Activated naive CD4-positive, alpha-beta T cell treated with anti-CD3 and anti-CD28 coated beads, Interleukin-2, amount 50 U/mL, for 24 hours (primary cell): ENCODE measurements at regions not wholly inside any gene's neighbourhood (a gene's known extent, or its start where the extent isn't known, plus 50 kb on each side); places are given as distances from the start of the nearest gene placed in this dataset.

Experiments used
- H3K27ac Mint-ChIP-seq: one replicate; pipeline ENCODE4 v1.8.0; 2021; ENCODE audit warnings: mild to moderate bottlenecking, mixed read lengths
- H3K27me3 Mint-ChIP-seq: one replicate; pipeline ENCODE4 v1.8.0; 2021; ENCODE audit warnings: mixed read lengths
- H3K36me3 Mint-ChIP-seq: one replicate; pipeline ENCODE4 v1.8.0; 2021; ENCODE audit warnings: mixed read lengths
- H3K4me1 Mint-ChIP-seq: one replicate; pipeline ENCODE4 v1.8.0; 2021; ENCODE audit warnings: mixed read lengths
- H3K4me3 Mint-ChIP-seq: one replicate; pipeline ENCODE4 v1.8.0; 2021; ENCODE audit warnings: mild to moderate bottlenecking, mixed read lengths
- H3K9me3 Mint-ChIP-seq: one replicate; pipeline ENCODE4 v1.8.0; 2021; ENCODE audit warnings: mixed read lengths

DNA sequence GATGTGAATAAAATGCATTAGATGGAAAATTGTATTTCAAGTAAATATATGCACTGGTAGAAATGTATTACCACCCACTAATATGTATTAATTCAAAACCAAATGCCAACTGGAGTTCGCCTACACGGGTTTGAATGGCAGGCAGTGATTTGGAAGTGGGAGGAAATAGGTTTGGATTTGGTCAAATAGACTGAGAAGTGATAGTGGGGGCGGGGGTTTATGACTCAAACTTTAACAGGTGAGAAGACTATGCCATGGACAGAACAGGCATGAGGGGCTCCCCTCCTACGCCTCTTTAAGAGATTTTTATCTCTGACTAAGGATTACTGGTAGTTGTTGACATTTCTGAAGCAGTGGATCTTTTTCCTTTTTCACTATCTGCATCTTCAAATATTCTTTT, 677.8 kb downstream of the NTRK3 start:
- no peak overlapping the region for H3K27ac Mint-ChIP-seq
- no peak overlapping the region for H3K4me3 Mint-ChIP-seq
- H3K27me3 Mint-ChIP-seq: no peaks in the 10 kb centered on the region
- no peaks in the 10 kb centered on the region for H3K4me1 Mint-ChIP-seq
- H3K36me3 Mint-ChIP-seq: no peaks in the 10 kb centered on the region
- no peaks in the 10 kb centered on the region for H3K9me3 Mint-ChIP-seq

DNA sequence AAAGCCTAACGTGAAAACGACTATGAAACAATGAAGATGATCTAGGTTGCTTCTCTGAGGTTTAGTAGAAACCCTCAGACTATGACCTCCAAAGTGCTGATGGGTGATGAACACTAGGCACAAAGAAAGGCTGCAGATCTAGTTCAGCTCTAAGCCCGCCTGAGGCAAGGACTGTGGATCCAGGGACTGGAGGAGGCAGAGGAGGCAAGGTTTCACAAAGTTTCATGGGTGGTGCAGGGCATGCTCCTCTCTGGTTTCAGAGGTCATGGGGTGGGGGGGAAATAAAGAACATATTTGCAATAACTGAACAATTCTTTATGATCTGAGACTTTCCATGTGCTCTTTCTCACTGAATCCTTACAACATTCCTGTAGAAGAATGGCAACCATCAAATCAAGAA, 679.2 kb downstream of the NTRK3 start:
- Mint-ChIP-seq H3K27ac (no peak overlapping the region), H3K9me3 (no peaks in the 10 kb centered on the region), H3K4me1 (no peaks in the 10 kb centered on the region), H3K27me3 (no peaks in the 10 kb centered on the region), H3K36me3 (no peaks in the 10 kb centered on the region), H3K4me3 (no peak overlapping the region)

DNA sequence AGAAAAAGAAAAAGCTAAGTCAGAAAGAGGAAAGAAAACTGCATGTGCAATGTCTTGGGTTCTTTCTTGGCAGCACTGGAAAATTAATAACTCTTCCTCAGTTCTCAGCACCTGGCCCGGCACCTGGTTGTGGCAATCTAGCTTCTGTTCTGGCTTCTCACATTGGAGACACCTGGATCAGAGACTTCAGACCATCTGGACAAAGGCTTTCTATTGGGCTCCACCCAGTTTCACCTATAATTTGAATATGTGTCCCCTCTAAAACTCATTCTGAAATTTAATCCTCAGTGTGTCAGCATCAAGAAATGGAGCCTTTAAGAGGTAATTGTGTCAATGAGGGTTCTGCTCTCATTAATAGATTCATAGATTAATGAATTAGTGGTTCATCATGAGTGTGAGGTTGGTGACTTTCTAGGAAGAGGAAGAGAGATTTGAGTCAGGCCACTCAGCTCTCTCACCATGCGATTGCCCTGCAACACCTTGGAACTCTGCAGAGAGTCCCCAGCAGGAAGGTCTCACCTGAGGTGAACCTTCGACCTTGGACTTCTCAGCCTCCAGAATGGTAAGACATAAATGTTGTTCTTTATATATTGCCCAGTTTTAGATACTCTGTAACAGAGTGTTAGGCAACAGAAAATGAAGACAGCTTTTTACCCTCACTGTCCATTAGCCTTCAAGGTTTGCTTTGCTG, 679.9 kb downstream of the NTRK3 start:
- no peaks in the 10 kb centered on the region for H3K9me3 Mint-ChIP-seq
- H3K4me1 Mint-ChIP-seq: no peaks in the 10 kb centered on the region
- no peaks in the 10 kb centered on the region for H3K27me3 Mint-ChIP-seq
- no peak overlapping the region for H3K4me3 Mint-ChIP-seq
- no peak overlapping the region for H3K27ac Mint-ChIP-seq
- no peaks in the 10 kb centered on the region for H3K36me3 Mint-ChIP-seq

DNA sequence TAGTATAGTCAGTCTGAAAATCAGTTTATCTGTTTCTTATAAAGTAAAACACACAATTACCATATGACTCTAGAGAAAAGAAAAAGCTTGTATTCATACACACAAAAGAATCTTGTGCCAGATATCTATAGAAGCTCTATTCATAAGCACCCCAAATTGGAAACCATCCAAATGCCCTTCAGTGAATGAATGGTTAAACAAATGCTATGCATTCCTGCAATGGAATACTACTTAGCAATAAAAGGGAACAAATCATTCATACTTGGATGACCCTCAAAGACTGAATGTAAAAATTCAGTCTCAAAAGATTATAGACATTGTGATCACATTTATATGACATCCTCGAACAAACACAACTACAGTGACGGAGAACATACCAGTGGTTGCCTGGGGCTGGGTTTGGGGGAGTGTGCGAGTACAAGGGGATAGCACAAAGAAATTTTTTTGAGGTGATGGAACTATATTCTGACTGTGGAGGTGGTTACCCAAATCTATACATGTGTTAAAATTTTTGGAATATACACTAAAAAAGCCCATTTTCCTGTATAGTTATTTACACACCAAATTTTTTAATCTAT, 680.6 kb downstream of the NTRK3 start:
- Mint-ChIP-seq H3K4me3 (no peak overlapping the region), H3K27me3 (no peaks in the 10 kb centered on the region), H3K36me3 (no peaks in the 10 kb centered on the region), H3K4me1 (no peaks in the 10 kb centered on the region), H3K27ac (no peak overlapping the region), H3K9me3 (no peaks in the 10 kb centered on the region)

DNA sequence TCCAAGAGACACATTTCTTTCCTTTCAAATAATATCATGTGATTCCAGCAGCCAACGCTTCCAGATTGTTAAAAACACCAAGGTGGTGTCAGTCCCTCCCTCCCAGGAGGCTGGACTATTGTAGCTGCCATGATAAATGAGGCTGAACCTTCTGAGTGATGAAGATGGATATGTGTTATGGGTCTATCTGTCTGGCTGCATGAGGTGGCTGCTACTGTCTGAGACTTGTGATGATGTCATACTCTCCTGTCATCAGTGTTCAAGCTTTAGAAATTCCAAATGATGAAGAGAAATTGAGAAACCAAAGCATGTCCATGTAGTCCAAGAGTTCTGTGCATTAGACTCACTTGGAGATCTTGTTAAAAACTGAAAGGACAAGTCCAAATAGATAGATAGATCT, 683.0 kb downstream of the NTRK3 start:
- H3K27me3 Mint-ChIP-seq: no peaks in the 10 kb centered on the region
- H3K27ac Mint-ChIP-seq: no peak overlapping the region
- H3K4me1 Mint-ChIP-seq: peaks cover 14% of the 10 kb centered on the region
- H3K9me3 Mint-ChIP-seq: no peaks in the 10 kb centered on the region
- H3K4me3 Mint-ChIP-seq: no peak overlapping the region
- no peaks in the 10 kb centered on the region for H3K36me3 Mint-ChIP-seq

DNA sequence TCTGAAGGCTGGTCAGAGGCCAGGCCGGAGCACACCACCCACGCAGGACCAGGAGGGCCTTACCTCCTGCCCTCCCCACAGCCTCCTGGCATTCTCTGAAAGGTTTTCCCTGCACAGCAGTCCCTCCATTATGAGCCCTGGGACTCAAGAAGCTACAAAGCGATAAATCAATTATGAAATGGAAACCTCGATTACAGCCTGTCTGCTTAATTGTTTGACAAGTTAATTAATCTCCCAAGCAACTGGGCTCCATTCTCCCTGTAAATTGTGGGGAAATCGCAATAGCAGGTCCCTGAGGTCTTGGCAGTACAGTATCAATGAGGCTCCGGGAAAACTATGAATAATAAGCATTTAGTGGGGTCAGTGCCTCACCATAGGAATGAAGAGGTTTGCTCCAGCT, 683.5 kb downstream of the NTRK3 start:
- Mint-ChIP-seq H3K27ac (no peak overlapping the region), H3K9me3 (no peaks in the 10 kb centered on the region), H3K27me3 (no peaks in the 10 kb centered on the region), H3K4me1 (peaks cover 14% of the 10 kb centered on the region), H3K36me3 (no peaks in the 10 kb centered on the region), H3K4me3 (no peak overlapping the region)

DNA sequence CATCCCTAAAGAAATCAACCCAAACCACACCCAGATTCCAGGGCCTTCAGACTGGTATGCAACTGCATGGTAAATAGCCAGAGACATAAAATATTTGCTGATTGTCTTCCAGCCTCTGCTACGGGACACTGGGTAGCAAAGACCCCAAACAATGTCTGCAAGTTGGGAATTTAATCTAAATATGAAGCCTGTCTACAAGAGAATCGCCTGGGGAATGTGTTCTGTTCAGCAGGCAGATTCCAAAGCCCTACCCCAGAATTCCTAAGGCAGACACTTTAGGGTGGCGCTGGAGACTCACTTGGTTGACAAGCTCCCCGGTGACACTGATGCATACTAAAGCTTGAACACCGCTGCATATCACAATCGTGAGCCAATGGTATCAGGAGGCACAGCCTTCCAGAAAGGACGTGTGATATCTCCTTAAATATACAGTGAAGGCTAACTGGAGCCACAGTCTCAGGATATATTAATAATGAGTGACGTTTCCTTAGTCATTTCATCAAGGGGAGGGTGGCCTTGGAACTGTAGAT, 684.1 kb downstream of the NTRK3 start:
- no peak overlapping the region for H3K4me3 Mint-ChIP-seq
- H3K27me3 Mint-ChIP-seq: no peaks in the 10 kb centered on the region
- H3K36me3 Mint-ChIP-seq: no peaks in the 10 kb centered on the region
- H3K9me3 Mint-ChIP-seq: no peaks in the 10 kb centered on the region
- H3K4me1 Mint-ChIP-seq: peaks cover 14% of the 10 kb centered on the region
- H3K27ac Mint-ChIP-seq: no peak overlapping the region

DNA sequence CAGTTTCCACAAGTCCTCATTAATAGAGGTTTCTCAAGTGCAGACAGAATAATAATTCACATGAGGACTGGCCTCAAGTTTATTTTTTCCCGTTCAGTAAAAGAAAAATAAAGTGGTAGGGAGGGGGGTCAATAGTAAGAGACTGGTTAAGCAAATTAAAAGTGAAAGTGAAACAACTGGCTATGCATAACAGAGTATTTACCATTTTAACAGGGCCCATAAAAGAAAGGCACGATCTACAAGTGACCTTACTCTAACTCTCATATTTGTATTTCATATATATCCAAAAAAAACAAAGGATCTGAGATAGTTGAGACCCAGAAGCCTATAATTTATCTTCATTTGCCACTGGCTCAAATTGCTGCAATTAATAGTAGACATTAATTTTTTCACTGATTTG, 686.3 kb downstream of the NTRK3 start:
- no peaks in the 10 kb centered on the region for H3K27me3 Mint-ChIP-seq
- H3K36me3 Mint-ChIP-seq: peaks cover 3% of the 10 kb centered on the region
- peak overlapping the region; percentile 63 for H3K4me3 Mint-ChIP-seq
- H3K9me3 Mint-ChIP-seq: no peaks in the 10 kb centered on the region
- H3K27ac Mint-ChIP-seq: peak overlapping the region; percentile 24
- peaks cover 14% of the 10 kb centered on the region for H3K4me1 Mint-ChIP-seq

DNA sequence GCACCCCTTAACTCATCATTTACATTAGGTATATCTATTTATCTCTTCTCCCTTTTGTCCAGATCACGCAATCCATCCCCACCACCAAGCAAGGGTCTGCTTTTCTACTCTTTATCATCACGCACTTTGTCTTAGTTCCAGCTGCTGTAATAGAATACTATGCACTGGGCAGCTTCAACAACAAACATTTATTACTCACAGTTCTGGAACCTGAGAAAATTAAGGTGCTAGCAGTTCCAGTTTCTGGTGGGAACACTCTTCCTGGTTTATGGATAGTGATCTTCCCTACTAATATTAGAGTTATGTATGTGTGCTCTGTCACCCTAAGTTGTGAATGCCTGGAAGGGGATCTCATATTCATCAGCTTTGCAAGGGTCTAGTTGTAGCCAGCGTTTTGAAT, 687.0 kb downstream of the NTRK3 start:
- no peaks in the 10 kb centered on the region for H3K27me3 Mint-ChIP-seq
- no peak overlapping the region for H3K27ac Mint-ChIP-seq
- no peak overlapping the region for H3K4me3 Mint-ChIP-seq
- peaks cover 14% of the 10 kb centered on the region for H3K4me1 Mint-ChIP-seq
- no peaks in the 10 kb centered on the region for H3K9me3 Mint-ChIP-seq
- peaks cover 3% of the 10 kb centered on the region for H3K36me3 Mint-ChIP-seq

DNA sequence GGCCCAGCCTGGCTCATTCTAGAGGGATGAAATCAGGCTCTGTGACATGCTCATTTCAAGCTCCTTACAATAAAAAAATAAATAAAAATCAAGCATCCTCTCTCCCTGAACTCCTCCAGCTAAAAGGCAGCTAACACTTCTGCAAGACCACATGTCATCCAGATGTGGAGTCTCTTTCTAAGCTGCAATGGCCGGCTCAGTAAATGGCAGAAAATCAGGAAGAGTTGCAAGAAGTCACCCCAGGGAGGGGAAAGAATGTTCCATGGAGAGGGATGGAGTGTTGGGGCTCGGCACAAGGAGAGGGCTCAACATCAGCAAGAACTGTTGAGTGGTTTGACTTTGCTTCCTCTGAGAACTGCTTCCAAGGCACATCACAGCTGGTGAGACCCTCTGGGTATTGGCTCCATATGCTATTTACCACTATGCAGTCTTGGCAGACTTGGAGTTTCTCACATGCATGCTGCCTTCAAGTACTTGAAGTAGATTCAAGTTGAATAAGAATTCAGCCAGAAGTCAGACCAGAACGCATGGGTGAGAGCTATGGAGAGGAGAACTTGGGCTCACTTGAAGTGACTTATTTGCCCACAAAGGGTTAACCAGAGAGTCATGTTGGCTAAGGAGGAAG, 689.0 kb downstream of the NTRK3 start:
- peaks cover 14% of the 10 kb centered on the region for H3K4me1 Mint-ChIP-seq
- no peak overlapping the region for H3K27ac Mint-ChIP-seq
- no peaks in the 10 kb centered on the region for H3K27me3 Mint-ChIP-seq

DNA sequence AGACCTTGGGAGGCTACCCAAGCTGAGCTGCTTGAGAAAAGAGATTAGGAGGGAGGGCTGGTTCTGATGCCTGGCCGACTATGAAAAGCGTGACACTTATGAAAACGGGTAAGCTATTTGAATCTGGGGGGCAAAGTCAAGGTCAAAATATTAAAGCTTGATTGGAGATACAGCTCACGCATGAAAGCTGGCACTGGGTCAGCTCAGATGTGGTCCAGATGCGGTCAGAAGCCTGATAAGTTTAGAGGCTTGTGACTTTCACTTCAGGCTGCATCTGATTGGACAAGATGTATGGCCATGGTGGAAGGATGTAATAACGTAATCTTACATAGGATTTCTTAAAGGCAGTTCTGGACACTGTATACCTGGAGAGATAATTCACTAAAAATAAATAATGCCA, 690.3 kb downstream of the NTRK3 start:
- H3K4me3 Mint-ChIP-seq: no peak overlapping the region
- no peak overlapping the region for H3K27ac Mint-ChIP-seq
- no peaks in the 10 kb centered on the region for H3K27me3 Mint-ChIP-seq
- peaks cover 14% of the 10 kb centered on the region for H3K4me1 Mint-ChIP-seq
- H3K9me3 Mint-ChIP-seq: no peaks in the 10 kb centered on the region
- peaks cover 3% of the 10 kb centered on the region for H3K36me3 Mint-ChIP-seq

More for the DNA sequence above, 689.0 kb downstream of the NTRK3 start:
- no peaks in the 10 kb centered on the region for H3K9me3 Mint-ChIP-seq
- peaks cover 3% of the 10 kb centered on the region for H3K36me3 Mint-ChIP-seq
- H3K4me3 Mint-ChIP-seq: no peak overlapping the region

DNA sequence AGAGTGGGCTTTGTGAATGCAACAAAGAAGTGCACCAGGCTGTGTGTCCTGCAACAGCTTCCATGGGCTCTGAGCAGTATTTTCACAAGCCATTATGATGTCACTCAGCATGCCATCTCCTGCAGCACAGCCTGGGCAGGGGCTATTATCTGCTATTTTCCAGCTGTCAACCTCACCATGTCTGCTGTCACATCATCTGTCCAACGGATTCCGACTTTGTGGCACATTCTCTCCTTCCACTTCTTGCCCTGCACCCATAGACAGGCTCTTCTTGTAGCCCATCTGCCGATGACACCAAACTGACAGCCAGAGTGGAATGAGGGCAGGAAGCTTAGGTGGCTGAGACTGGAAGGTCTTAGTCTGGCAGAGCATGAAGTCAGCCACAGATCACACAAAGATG, 691.9 kb downstream of the NTRK3 start:
- Mint-ChIP-seq H3K27me3 (peaks cover 2% of the 10 kb centered on the region), H3K36me3 (peaks cover 3% of the 10 kb centered on the region), H3K4me1 (peaks cover 8% of the 10 kb centered on the region), H3K9me3 (peaks cover 5% of the 10 kb centered on the region), H3K27ac (no peak overlapping the region), H3K4me3 (no peak overlapping the region)

DNA sequence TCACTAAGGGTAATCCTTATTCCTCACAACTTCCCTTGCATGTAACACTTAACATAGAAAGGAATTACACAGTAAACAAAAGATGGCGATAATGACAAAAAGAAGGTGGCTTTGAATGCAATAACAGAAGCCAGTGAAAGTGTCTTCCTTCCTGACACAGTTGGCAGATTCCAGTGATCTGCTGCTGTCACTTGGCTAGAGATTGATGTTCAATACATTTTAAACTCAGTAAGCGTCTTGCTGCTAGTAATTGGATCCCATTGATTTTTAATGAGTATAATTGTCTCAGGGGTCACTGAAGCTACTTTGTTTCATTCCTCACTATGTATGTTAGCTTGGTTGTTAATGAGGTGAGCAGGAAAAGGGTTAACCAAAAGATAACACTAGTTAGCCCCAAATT, 692.7 kb downstream of the NTRK3 start:
- Mint-ChIP-seq H3K27ac (no peak overlapping the region), H3K4me3 (no peak overlapping the region), H3K27me3 (peaks cover 2% of the 10 kb centered on the region)

DNA sequence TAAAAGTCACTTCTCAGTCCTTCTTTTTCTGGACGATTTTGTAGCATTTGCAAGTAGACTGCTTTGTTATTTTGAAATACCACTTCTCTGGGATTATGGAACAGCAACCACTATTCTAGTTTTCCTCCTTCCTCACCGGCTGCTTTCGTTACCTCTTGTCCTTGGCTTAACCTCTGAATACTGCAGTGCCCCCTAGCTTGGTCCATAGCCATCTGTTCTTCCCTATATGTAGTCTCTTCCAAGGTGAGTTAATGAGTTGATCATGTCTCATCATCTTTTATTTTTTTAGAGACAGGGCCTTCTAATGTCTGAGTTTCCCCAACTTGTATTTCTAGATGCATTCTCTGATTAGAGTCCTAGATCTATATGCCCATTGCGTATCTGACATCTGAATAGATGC, 694.3 kb downstream of the NTRK3 start:
- Mint-ChIP-seq H3K4me1 (no peaks in the 10 kb centered on the region), H3K27me3 (peaks cover 6% of the 10 kb centered on the region), H3K9me3 (peaks cover 5% of the 10 kb centered on the region), H3K4me3 (no peak overlapping the region), H3K36me3 (peaks cover 3% of the 10 kb centered on the region), H3K27ac (no peak overlapping the region)

More for the DNA sequence above, 692.7 kb downstream of the NTRK3 start:
- Mint-ChIP-seq H3K4me1 (peaks cover 3% of the 10 kb centered on the region), H3K9me3 (peaks cover 5% of the 10 kb centered on the region), H3K36me3 (peaks cover 3% of the 10 kb centered on the region)

DNA sequence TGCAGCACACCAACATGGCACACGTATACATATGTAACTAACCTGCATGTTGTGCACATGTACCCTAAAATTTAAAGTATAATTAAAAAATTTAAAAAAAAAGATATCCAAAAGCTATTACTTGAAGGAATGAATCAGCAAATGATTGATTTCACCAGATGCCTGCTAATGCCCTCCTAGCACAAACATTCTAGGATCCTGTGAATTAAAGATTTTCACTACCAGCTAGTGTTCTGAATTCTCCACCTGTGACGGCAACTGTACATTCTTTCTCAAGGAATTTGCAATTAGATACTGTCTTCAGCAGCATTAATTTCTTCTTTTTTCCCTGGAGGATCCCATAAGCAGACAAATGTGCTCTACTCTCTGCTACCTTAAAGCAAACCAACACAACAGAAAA, 694.9 kb downstream of the NTRK3 start:
- H3K36me3 Mint-ChIP-seq: peaks cover 3% of the 10 kb centered on the region
- no peaks in the 10 kb centered on the region for H3K4me1 Mint-ChIP-seq
- peaks cover 5% of the 10 kb centered on the region for H3K9me3 Mint-ChIP-seq
- H3K4me3 Mint-ChIP-seq: no peak overlapping the region
- peaks cover 6% of the 10 kb centered on the region for H3K27me3 Mint-ChIP-seq
- H3K27ac Mint-ChIP-seq: no peak overlapping the region

DNA sequence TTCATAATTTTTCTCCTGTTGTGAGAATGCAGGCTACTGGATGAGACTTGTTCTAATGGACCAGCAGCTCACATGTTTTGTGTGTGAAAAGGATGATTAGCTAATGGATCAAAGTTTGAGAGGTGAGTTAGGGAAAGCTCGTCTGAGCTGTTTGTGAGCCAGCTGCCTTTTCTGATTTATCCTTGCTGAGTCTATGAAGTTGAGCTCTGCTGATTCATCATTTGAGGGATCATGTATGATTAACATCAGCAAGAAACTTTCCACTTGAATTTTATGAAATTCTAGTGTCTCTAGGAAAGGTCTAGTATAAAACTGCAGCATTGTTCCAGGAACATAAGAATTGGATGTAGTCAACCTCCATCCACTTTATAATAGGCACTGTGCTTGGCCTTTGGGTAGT, 698.7 kb downstream of the NTRK3 start:
- Mint-ChIP-seq H3K27me3 (peaks cover 9% of the 10 kb centered on the region), H3K9me3 (peaks cover 20% of the 10 kb centered on the region)

More for the DNA sequence above, 698.7 kb downstream of the NTRK3 start:
- H3K27ac Mint-ChIP-seq: no peak overlapping the region
- no peak overlapping the region for H3K4me3 Mint-ChIP-seq
- H3K4me1 Mint-ChIP-seq: no peaks in the 10 kb centered on the region
- peaks cover 6% of the 10 kb centered on the region for H3K36me3 Mint-ChIP-seq
